ENCODE measurements at regions not wholly inside any gene's neighbourhood (a gene's known extent, or its start where the extent isn't known, plus 50 kb on each side); places are given as distances from the start of the nearest gene placed in this dataset.

GRCh38 chr15:79610021-79610420 is 177.9 kb downstream of the MINAR1 start:
- Histone ChIP-seq H3K27me3 (ENCODE audit: control insufficient read depth, insufficient read depth, low read length) (peaks cover 10% of the 10 kb centered on the region), H2AFZ (ENCODE audit: low read length) (no peak overlapping the region), H3K4me2 (ENCODE audit: extremely low read depth, insufficient read depth, low read length) (no peak overlapping the region), H3K4me1 (ENCODE audit: control insufficient read depth, extremely low read depth, insufficient read depth, low read length) (no peaks in the 10 kb centered on the region), H3K4me3 (replicated peaks in 1 of 4; ENCODE audit: control extremely low read depth in 1 of 4, insufficient read depth in 1 of 4, low read depth in 3 of 4, low read length in 4 of 4) (no peak overlapping the region), H3K36me3 (ENCODE audit: control insufficient read depth, insufficient read depth, low read length) (no peaks in the 10 kb centered on the region), H3K9ac (ENCODE audit: insufficient read depth, low read length) (no peak overlapping the region), H3K79me2 (ENCODE audit: control insufficient read depth, insufficient read depth, low read length) (no peaks in the 10 kb centered on the region), H3K27ac (ENCODE audit: insufficient read depth, low read length) (no peak overlapping the region), H4K20me1 (ENCODE audit: control insufficient read depth, extremely low read depth, insufficient read depth, low read length) (no peaks in the 10 kb centered on the region), H3K9me3 (ENCODE audit: control insufficient read depth, insufficient read depth, low read depth, low read length) (no peaks in the 10 kb centered on the region)
- TF ChIP-seq EZH2 (IDR thresholded peaks at IDR 0.05; ENCODE audit: low read length, missing control alignments) (no peak), CTCF (conservative IDR thresholded peaks at IDR 0.05 in 1 of 2, IDR thresholded peaks at IDR 0.05 in 1 of 2; ENCODE audit: low read depth in 1 of 2, low read length in 2 of 2) (no peak)
- no peak for DNase-seq (ENCODE audit: low read depth in 2 of 2)

- Histone ChIP-seq H3K27me3 (ENCODE audit: control insufficient read depth, insufficient read depth, low read length) (peaks cover 7% of the 10 kb centered on the region), H3K4me2 (ENCODE audit: extremely low read depth, insufficient read depth, low read length) (no peak overlapping the region), H3K9me3 (ENCODE audit: control insufficient read depth, insufficient read depth, low read depth, low read length) (no peaks in the 10 kb centered on the region), H3K4me3 (replicated peaks in 1 of 4; ENCODE audit: control extremely low read depth in 1 of 4, insufficient read depth in 1 of 4, low read depth in 3 of 4, low read length in 4 of 4) (no peak overlapping the region), H2AFZ (ENCODE audit: low read length) (no peak overlapping the region), H3K9ac (ENCODE audit: insufficient read depth, low read length) (no peak overlapping the region), H3K79me2 (ENCODE audit: control insufficient read depth, insufficient read depth, low read length) (no peaks in the 10 kb centered on the region), H3K36me3 (ENCODE audit: control insufficient read depth, insufficient read depth, low read length) (no peaks in the 10 kb centered on the region), H4K20me1 (ENCODE audit: control insufficient read depth, extremely low read depth, insufficient read depth, low read length) (no peaks in the 10 kb centered on the region), H3K27ac (ENCODE audit: insufficient read depth, low read length) (no peak overlapping the region), H3K4me1 (ENCODE audit: control insufficient read depth, extremely low read depth, insufficient read depth, low read length) (no peaks in the 10 kb centered on the region)
- TF ChIP-seq CTCF (conservative IDR thresholded peaks at IDR 0.05 in 1 of 2, IDR thresholded peaks at IDR 0.05 in 1 of 2; ENCODE audit: low read depth in 1 of 2, low read length in 2 of 2) (no peak), EZH2 (IDR thresholded peaks at IDR 0.05; ENCODE audit: low read length, missing control alignments) (no peak)
- no peak for DNase-seq (ENCODE audit: low read depth in 2 of 2)
Measured at GRCh38 chr15:79615754-79616153, 183.6 kb downstream of the MINAR1 start.

- Histone ChIP-seq H3K9ac (ENCODE audit: insufficient read depth, low read length) (no peak overlapping the region), H3K9me3 (ENCODE audit: control insufficient read depth, insufficient read depth, low read depth, low read length) (no peaks in the 10 kb centered on the region), H3K79me2 (ENCODE audit: control insufficient read depth, insufficient read depth, low read length) (no peaks in the 10 kb centered on the region), H2AFZ (ENCODE audit: low read length) (no peak overlapping the region), H3K27ac (ENCODE audit: insufficient read depth, low read length) (no peak overlapping the region), H4K20me1 (ENCODE audit: control insufficient read depth, extremely low read depth, insufficient read depth, low read length) (no peaks in the 10 kb centered on the region), H3K4me3 (replicated peaks in 1 of 4; ENCODE audit: control extremely low read depth in 1 of 4, insufficient read depth in 1 of 4, low read depth in 3 of 4, low read length in 4 of 4) (no peak overlapping the region), H3K36me3 (ENCODE audit: control insufficient read depth, insufficient read depth, low read length) (no peaks in the 10 kb centered on the region), H3K27me3 (ENCODE audit: control insufficient read depth, insufficient read depth, low read length) (peaks cover 7% of the 10 kb centered on the region), H3K4me1 (ENCODE audit: control insufficient read depth, extremely low read depth, insufficient read depth, low read length) (no peaks in the 10 kb centered on the region), H3K4me2 (ENCODE audit: extremely low read depth, insufficient read depth, low read length) (no peak overlapping the region)
- DNase-seq (ENCODE audit: low read depth in 2 of 2), result no peak
- TF ChIP-seq CTCF (conservative IDR thresholded peaks at IDR 0.05 in 1 of 2, IDR thresholded peaks at IDR 0.05 in 1 of 2; ENCODE audit: low read depth in 1 of 2, low read length in 2 of 2) (no peak), EZH2 (IDR thresholded peaks at IDR 0.05; ENCODE audit: low read length, missing control alignments) (no peak)
Measured at GRCh38 chr15:79617071-79617470, 184.9 kb downstream of the MINAR1 start.
